ENCODE measurements at regions not wholly inside any gene's neighbourhood (a gene's known extent, or its start where the extent isn't known, plus 50 kb on each side); places are given as distances from the start of the nearest gene placed in this dataset.

GRCh38 chr4:29718136-29718535 is 1002.0 kb upstream of the PCDH7 start:
- TF ChIP-seq CTCF (IDR thresholded peaks at IDR 0.05) (no peak), POLR2AphosphoS5 (IDR thresholded peaks at IDR 0.05) (no peak), POLR2A (IDR thresholded peaks at IDR 0.05) (no peak)
